Ramos (cell line): ENCODE measurements at regions not wholly inside any gene's neighbourhood (a gene's known extent, or its start where the extent isn't known, plus 50 kb on each side); places are given as distances from the start of the nearest gene placed in this dataset.
"Not testable (repeated sequence)": the region's sequence is repeated elsewhere in the genome, so short reads cannot be mapped to it uniquely, and the experiment has no call there.

Experiments
- in situ Hi-C: fragments of 300-500 bp; cut with MboI; formaldehyde crosslinking; loops from one replicate; pipeline ENCODE4 v1.14.3; 2022; ENCODE audit warnings: low sequenced_read_pairs; ENCODE audit not compliant: unreplicated experiment

DNA sequence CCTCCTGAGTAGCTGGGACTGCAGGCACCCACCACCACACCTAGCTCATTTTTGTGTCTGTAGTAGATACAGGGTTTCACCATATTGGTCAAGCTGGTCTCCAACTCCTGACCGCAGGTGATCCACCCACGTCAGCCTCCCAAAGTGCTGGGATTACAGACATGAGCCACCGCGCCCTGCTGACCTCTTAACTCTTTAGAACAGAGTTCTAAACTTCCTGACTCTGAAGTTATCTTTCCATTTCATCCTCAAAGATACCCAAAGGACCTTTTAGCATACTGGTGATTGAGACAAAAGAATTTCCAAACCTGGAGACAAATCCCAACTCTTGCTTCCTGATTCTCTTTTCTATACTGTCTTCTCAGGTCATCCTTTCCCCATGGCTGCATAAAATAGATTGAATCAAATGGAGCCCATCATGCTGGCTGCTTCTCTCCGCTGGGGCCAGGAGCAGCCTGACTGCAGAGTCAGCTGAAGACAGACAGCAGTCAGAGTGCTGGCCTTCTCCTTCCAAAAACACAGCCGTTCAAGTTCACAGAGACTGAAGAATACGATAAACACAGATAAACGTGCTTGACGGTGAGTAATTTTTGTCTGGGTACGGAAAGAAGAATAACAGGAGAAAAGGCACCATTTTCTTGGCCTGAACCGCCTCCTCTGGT is 76.5 kb upstream of the ATF7IP2 start:
- in situ Hi-C loops: loop anchor here (25.0 kb wide), 1 partner anchor 628 kb away; the partner anchor contains the start of genes CLEC16A and DEXI

DNA sequence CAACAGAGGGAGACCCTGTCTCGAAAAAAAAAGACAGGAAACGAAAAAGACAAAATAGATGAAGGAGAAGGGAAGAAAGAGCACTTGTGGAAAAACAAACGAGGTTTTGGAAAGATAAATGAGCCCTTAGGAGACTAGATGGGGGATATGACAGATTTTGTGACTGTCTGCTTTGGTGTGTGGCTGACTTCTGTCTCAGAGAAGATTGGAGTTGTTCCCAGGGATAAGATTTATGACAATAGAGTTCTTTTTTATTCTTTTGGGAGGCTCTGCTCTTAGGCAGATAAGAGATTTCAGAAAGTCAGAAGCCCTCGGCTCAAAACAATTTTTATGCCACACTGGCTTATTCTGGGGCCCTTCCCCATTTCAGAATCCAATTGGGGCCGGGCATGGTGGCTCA is 73.9 kb upstream of the ATF7IP2 start:
- in situ Hi-C loops: loop anchor here (25.0 kb wide), 1 partner anchor 625 kb away; the partner anchor contains the start of genes CLEC16A and DEXI

DNA sequence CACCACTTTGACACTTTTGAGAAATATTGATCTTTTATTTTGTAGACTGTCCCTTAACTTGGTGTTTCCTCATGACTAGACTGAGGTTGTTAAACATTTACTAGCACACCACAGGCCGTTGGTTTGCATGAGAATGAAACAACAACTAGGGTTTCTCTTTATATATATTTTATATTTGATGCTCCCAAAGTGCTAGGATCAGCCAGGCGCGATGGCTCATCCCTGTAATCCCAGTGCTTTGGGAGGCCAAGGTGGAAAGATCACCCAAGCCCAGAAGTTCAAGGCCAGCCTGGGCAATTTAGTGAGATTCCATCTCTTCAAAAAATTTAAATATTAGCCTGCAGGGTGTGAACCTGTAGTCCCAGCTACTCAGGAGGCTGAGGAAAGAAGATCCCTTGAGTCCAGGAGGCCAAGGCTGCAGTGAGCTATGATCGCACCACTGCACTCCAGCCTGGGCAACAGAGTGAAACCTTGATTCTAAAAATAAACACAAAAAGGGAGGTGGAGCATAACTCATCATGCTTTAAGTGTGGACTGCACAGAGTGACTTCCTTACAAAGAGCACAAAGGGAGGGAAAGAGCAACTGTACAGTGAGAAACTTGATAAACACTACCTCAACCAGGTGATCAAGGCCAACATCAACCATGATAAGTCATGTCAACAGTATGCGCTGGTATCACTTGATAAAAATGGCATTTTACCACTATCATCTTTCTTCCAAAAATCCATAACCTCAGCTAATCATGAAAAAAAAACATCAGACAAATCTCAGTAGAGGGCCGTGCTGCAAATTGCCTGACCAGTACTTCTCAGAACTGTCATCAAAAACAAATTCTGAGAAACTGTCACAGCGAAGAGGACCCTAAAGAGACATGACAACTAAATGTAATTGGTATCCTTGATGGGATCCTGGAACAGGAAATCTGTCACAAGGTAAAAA is 72.8 kb upstream of the ATF7IP2 start:
- in situ Hi-C loops: loop anchor here (25.0 kb wide), 1 partner anchor 624 kb away; the partner anchor contains the start of genes CLEC16A and DEXI

DNA sequence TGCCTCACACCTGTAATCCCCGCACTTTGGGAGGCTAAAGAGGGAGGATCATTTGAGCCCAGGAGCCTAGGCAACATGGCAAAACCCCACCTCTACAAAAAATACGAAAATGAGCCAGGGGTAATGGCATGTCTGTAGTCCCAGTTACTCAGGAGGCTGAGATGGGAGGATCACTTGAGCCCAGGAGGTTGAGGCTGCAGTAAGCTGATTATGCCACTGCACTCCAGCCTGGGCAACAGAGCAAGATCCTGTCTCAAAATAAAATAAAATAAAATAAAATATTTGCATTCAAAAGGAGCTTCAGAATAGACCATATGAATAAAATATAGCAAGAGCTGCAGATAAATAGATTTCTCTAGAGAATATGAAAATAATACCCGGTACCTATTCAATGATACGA is 71.5 kb upstream of the ATF7IP2 start:
- in situ Hi-C loops: loop anchor here (25.0 kb wide), 1 partner anchor 623 kb away; the partner anchor contains the start of genes CLEC16A and DEXI

DNA sequence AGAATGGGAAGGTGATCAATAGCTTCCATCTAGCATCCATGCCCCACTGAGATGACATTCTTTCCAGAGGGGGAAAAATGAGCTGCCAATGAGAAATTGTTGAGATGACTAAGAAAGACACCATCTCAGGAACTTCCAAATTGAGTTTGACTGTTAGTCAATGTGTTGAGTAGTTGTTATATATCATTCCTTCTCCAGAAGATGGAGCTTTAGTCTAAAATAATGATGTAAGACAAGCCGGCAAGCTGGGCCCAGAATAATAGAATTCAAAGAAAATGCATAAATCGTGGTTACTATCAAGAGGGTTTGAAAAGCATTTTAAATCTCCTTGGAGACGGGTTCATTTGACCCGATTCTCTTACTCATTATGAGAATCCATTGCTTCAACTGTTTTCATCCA is 71.0 kb upstream of the ATF7IP2 start:
- in situ Hi-C loops: loop anchor here (25.0 kb wide), 1 partner anchor 622 kb away; the partner anchor contains the start of genes CLEC16A and DEXI

DNA sequence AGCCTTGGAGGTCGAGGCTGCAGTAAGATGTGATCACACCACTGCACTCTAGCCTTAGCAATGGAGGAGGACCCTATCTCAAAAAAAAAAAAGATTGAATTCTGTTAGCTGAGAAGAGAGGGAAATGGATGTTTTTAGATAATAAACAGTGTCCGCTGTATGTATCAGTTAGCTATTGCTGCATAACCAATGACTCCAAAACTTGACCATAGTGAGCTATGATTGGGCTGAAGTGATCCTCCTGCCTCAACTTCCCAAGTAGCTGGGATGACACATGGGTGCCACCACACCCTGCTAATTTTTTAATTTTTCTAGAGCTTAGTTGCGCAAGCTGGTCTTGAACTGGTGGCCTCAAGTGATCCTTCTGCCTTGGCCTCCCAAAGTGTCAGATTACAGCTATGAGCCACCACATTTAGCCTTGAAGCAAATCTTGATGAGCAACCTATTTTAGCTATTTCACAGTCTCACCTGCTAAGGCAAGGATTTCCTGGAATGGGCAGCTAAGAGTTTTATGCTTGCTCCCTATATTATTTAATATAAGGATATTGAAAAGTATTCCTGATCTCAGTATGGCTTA is 68.3 kb upstream of the ATF7IP2 start:
- in situ Hi-C loops: loop anchor here (25.0 kb wide), 1 partner anchor 620 kb away; the partner anchor contains the start of genes CLEC16A and DEXI

DNA sequence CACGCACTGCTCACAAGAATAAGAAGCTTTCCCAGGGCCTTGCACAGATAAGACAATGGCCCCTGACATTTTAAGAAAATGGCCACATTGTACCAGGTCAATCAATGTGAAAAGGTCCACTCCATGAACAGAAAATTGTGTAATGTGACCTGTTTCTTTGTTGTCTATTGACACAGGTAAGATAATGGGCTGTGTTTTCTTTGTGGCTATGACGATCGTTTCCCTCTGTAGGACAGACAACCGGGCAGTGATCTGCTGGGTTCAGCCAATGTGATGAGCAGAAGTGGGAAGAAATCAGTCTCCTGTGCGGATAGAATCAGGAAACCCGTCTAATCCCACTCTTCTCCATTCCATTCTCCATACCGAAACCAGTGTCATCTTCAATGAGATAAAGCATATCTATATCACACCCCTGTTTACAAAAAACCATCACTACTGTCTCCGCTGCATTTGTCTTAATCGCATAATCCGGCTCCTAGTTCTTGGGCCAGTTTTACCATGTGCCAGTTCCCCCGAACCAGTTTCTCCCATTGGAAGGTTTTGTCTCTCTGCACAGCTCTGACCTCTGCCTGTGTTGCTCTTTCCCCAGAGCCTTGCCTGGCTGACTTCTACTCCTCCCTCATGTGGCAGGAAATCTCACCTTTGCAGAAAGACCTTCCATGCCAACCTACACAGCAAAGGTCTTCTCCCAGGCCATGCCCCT is 66.9 kb upstream of the ATF7IP2 start:
- in situ Hi-C loops: loop anchor here (25.0 kb wide), 1 partner anchor 618 kb away; the partner anchor contains the start of genes CLEC16A and DEXI

DNA sequence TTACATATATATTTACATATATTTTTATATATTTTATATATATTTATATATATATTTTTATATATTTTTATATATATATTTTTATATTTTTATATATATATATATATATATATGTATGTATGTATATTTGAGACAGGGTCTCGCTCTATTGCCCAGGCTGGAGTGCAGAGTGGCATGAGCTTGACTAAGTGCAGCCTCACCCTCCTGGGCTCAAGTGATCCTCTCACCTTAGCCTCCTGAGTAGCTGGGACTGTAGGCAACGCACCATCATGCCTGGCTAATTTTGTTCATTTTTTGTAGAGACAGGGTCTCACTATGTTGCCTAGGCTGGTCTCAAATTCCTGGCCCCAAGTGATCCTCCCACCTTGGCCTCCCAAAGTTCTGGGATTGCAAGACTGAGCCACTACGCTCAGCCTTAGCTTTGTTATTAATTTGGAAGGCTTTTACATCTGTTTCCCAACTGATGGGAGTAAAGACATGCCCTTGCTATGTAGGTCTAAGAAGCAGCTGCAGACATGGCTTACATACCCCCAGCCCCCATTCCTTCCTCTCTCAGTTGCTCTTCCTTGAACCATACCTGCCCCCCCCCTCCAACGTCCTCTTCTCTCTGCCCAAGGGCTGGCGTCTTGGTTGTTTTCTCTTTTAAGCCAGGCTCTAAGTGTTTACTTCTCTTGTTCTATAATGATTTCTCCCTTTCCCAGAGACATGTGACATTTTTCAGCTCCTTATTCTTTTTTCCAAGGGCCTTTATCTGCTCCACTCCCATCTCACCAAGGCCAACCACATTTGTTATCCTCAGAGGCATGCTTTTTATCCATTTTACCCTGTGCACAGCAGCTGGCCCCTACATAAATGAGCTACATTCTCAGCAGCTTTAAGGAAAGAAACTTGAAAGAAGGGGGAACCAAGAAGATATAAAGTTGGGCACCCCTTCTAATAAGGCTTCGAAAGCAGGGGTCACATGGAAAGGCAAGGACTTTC is 64.2 kb upstream of the ATF7IP2 start:
- in situ Hi-C loops: loop anchor here (25.0 kb wide), 1 partner anchor 616 kb away; the partner anchor contains the start of genes CLEC16A and DEXI

DNA sequence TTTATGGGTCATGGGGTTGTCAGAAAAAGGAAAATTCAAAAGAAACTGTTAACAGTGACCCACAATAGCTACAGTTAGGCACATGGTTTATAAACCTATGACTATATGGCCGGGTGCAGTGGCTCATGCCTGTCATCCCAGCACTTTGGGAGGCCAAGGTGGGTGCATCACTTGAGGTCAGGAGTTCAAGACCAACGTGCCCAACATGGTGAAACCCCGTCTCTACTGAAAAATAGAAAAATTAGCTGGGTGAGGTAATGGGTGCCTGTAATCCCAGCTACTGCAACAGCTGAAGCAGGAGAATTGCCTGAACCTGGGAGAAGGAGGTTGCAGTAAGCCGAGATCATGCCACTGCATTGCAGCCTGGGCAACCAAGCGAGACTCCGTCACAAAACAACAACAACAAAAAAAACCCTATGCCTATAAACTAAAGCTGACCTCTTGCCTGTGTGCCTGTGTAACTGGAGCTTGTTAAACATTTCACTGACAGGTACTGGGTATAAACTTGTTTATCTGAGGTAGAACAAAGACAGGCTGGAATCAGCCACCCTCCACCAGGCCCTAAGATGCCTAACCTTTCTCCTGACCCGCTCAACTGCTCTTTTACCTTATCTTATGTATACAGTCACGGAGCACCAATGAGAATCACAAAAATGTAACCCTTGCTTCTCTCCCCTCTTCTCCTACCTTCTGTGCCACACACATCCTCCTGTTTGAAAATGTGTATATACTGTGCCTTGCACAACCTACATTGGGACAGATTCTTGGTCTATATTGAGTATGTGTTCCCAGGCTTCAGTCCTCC is 62.9 kb upstream of the ATF7IP2 start:
- in situ Hi-C loops: loop anchor here (25.0 kb wide), 1 partner anchor 614 kb away; the partner anchor contains the start of genes CLEC16A and DEXI

DNA sequence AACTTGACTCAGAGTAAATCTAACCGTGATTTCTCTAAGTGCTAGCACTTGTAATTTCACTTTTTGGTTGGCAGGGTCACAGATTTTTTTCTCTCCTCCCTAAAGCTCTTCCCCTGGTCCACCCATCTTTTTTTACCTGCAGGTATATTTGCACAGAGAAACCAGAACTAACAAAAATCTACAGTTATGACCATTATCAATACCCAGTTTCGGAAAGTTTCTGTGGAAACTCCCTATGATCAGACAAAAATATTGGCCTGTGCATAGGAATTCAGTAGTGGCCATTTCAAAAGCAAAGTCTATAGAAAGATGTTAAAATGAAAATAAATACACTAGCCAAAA is 62.4 kb upstream of the ATF7IP2 start:
- in situ Hi-C loops: loop anchor here (25.0 kb wide), 1 partner anchor 614 kb away; the partner anchor contains the start of genes CLEC16A and DEXI

DNA sequence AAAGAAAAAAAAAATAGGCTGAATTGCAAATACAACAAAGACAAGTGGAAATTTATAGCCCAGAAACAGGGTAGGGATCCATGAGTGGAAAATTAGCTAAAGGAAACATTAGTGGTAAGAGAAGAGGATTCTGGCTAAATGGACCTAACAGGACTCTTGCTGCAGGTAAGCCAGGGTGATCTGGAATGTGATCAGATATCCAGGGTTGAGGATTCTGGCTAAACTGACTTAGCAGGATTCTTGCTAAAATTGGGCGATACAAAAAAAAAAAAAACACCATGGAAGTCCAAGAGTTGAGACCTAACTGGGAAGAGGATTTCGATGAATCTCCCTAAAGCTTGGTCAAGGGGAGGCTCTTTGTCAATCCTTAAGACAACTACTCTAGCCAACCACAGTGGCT is 61.7 kb upstream of the ATF7IP2 start:
- in situ Hi-C loops: loop anchor here (25.0 kb wide), 1 partner anchor 613 kb away; the partner anchor contains the start of genes CLEC16A and DEXI

DNA sequence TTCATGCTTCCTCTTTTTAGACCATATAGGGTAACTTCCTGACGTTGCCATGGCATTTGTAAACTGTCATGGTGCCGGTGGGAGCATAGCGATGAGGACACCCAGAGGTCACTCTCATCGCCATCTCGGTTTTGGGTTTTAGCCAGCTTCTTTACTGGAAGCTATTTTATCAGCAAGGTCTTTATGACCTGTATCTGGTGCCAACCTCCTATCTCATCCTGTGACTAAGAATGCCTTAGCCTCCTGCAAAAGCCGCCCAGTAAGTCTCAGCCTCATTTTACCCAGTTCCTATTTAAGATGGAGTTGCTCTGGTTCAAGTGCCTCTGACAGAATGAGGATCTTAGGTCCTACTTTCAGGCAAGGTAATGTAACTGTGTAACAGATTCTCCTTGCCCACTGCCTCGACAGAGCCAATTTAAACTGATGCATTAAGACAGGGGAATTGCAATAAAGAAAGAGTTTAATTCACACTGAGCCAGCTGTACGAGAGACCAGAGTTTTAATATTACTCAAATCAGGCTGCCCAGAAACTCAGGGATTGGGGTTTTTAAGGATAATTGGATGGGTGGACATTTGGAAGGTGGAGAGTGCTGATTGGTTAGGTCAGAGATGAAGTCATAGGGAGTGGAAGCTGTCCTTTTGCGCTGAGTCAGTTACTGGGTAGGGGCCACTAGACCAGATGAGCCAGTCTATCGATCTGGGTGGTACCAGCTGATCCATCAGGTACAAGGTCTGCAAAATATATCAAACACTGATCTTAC is 59.9 kb upstream of the ATF7IP2 start:
- in situ Hi-C loops: no loop called here

DNA sequence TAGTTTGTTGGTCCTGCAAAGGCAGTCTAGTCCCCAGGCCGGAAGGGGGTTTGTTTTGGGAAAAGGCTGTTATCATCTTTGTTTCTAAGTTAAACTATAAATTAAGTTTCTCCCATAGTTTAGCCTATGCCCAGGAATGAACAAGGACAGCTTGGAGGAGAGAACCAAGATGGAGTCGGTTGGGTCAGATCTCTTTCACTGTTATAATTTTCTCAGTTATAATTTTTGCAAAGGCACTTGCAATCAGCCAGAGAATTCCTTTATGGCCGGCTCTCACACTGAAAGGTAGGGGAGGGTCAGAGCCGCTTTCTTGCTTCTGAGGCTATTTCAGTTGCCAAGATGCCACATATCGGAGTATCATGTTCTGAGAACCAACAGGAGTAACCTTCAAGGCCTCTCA is 59.2 kb upstream of the ATF7IP2 start:
- in situ Hi-C loops: no loop called here

DNA sequence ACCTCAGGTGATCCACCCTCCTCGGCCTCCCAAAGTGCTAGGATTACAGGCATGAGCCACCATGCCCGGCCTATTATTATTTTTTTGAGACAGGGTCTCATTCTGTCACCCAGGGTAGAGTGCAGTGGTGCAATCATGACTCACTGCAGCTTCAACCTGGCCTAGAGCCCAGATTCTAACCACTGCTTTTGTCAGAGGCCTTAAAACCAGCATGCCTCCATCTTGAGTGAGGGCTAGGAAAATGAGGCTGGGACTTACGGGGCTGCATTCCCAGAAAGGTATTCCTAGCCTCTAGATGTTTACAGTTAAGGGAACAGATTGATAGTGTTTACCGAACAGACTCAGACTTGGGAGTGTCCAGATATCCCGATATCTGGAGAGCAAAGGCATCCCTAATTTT is 57.6 kb upstream of the ATF7IP2 start:
- in situ Hi-C loops: not testable (repeated sequence)

DNA sequence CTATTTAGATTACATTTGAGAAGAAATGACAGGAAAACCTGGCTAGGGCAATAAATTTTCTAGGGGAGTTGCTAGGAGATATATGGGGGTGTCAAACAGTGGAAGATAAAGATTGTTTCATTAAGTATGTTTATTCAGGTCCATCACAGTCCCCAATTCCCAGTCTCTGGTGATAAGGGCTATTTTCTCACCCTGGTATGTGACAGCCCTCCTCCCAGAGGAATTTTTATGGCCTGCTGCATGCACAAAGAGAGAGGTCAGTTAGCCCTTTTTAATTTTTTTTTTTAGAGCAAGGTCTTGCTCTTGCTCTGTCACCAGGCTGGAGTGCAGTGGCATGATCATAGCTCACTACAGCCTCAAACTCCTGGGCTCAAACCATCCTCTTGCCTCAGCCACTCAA is 53.6 kb upstream of the ATF7IP2 start:
- in situ Hi-C loops: no loop called here

DNA sequence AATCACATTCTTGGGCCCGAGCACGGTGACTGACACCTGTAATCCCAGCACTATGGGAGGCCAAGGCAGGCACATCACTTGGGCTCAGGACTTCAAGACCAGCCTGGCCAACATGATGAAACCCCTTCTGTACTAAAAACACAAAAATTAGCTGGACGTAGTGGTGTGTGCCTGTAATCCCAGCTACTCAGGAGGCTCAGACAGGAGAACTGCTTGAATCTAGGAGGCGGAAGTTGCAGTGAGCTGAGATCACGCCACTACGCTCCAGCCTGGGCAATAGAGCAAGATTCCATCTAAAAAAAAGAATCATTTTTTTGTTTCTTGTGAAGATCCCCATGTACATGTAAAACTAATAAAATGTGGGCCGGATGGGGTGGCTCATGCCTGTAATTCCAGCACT is 53.1 kb upstream of the ATF7IP2 start:
- in situ Hi-C loops: no loop called here
